ENCODE measurements at regions not wholly inside any gene's neighbourhood (a gene's known extent, or its start where the extent isn't known, plus 50 kb on each side); places are given as distances from the start of the nearest gene placed in this dataset.

DNA sequence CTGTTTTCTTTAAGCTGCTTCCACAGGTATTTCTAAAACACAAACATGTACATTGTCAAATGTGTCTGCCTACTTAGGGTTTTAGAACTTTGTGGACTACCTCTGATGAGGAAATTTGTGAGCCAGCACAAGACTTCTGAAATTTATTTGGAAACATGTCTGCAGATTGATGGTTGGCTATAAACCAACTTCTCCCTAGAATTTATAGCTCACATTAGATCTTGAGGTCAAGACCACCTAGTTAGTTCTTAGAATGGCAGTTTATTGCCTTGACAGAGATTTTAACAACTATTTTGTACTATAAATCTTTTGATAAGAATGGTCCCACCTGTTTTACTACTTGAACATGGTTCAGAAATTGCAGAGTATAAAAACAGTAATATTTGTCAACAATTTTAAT lies 72.7 kb upstream of the AADAT start:
- CTCF ChIA-PET: no interaction called here
- Histone ChIP-seq H4K20me1 (ENCODE audit: control insufficient read depth, insufficient read depth, low read length, poor library complexity, severe bottlenecking) (no peaks in the 10 kb centered on the region), H3K9me3 (ENCODE audit: control extremely low read depth in 1 of 3, control insufficient read depth in 2 of 3, insufficient read depth in 1 of 3, low read length in 2 of 3) (peaks cover 0 to 7% (median 0%) of the 10 kb centered on the region in 3 donors), H3K4me1 (ENCODE audit: control insufficient read depth in 2 of 2, insufficient read depth in 2 of 2, low read length in 2 of 2) (no peaks in the 10 kb centered on the region), H3K79me2 (ENCODE audit: control insufficient read depth, insufficient read depth, low read length) (no peaks in the 10 kb centered on the region), H3K27ac (ENCODE audit: low read length in 2 of 2) (no peak overlapping the region), H3K4me3 (ENCODE audit: control extremely low read depth in 1 of 5, extremely low read depth in 1 of 5, insufficient read depth in 1 of 5, low read depth in 2 of 5, low read length in 4 of 5) (no peak overlapping the region), H2AFZ (ENCODE audit: insufficient read depth, low read depth, low read length, poor library complexity, severe bottlenecking) (no peak overlapping the region), H3K36me3 (replicated peaks in 1 of 2; ENCODE audit: control extremely low read depth in 1 of 2, control insufficient read depth in 1 of 2, extremely low read depth in 1 of 2, insufficient read depth in 2 of 2, low read length in 1 of 2) (no peaks in the 10 kb centered on the region), H3K4me2 (replicated peaks; ENCODE audit: low read depth, low read length, poor library complexity, severe bottlenecking) (no peak overlapping the region), H3K9ac (ENCODE audit: low read length) (no peak overlapping the region), H3K27me3 (replicated peaks in 1 of 4; ENCODE audit: control extremely low read depth in 1 of 4, control insufficient read depth in 3 of 4, insufficient read depth in 4 of 4, low read length in 3 of 4) (no peaks in the 10 kb centered on the region)
- DNase-seq (no peak), ATAC-seq (ENCODE audit: low read depth) (no peak)
- Mint-ChIP-seq H3K4me1 (no peaks in the 10 kb centered on the region), H3K4me3 (no peak overlapping the region), H3K27me3 (peaks cover 12% of the 10 kb centered on the region), H3K9me3 (ENCODE audit: insufficient read depth) (peaks cover 7% of the 10 kb centered on the region), H3K27ac (no peak overlapping the region)
- TF ChIP-seq EZH2 (IDR thresholded peaks at IDR 0.05; ENCODE audit: borderline replicate concordance, insufficient read depth, low read depth, low read length, poor library complexity, severe bottlenecking): no peak
- TF ChIP-seq, protein P1, sequence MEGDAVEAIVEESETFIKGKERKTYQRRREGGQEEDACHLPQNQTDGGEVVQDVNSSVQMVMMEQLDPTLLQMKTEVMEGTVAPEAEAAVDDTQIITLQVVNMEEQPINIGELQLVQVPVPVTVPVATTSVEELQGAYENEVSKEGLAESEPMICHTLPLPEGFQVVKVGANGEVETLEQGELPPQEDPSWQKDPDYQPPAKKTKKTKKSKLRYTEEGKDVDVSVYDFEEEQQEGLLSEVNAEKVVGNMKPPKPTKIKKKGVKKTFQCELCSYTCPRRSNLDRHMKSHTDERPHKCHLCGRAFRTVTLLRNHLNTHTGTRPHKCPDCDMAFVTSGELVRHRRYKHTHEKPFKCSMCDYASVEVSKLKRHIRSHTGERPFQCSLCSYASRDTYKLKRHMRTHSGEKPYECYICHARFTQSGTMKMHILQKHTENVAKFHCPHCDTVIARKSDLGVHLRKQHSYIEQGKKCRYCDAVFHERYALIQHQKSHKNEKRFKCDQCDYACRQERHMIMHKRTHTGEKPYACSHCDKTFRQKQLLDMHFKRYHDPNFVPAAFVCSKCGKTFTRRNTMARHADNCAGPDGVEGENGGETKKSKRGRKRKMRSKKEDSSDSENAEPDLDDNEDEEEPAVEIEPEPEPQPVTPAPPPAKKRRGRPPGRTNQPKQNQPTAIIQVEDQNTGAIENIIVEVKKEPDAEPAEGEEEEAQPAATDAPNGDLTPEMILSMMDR (IDR thresholded peaks at IDR 0.05): no peak
- intact Hi-C loops (cut with micrococcal nuclease): no loop called here
- POLR2A ChIA-PET: no interaction called here

DNA sequence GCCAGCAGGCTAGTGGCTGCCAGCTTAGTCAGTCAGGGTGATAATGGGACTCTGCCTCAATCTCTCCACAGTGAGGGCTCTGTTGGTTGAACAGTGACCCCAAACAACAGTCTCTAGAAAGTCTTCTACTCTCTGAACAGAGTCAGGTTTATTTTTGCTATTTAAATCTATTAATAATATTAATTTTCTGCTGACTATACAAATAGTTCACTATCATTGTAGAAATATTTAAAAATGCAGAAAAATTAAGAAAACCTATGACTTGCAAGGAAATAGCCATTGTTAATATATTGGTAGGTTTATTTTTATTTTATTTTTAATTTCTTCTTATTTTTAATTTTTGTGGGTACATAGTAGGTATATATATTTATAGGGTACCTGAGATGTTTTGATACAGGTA lies 67.9 kb upstream of the AADAT start:
- ChIA-PET POLR2A (no interaction called here), CTCF (no interaction called here)
- H3K4me1 ChIP-seq (ENCODE audit: control insufficient read depth in 2 of 2, insufficient read depth in 2 of 2, low read length in 2 of 2): no peaks in the 10 kb centered on the region
- no peaks in the 10 kb centered on the region for H3K79me2 ChIP-seq (ENCODE audit: control insufficient read depth, insufficient read depth, low read length)
- no peak overlapping the region for H2AFZ ChIP-seq (ENCODE audit: insufficient read depth, low read depth, low read length, poor library complexity, severe bottlenecking)
- no peak overlapping the region for H3K4me3 Mint-ChIP-seq
- no peak overlapping the region for H3K27ac Mint-ChIP-seq
- H3K4me1 Mint-ChIP-seq: no peaks in the 10 kb centered on the region
- peaks cover 0 to 5% (median 0%) of the 10 kb centered on the region in 3 donors for H3K9me3 ChIP-seq (ENCODE audit: control extremely low read depth in 1 of 3, control insufficient read depth in 2 of 3, insufficient read depth in 1 of 3, low read length in 2 of 3)
- H3K4me2 ChIP-seq (replicated peaks; ENCODE audit: low read depth, low read length, poor library complexity, severe bottlenecking): no peak overlapping the region
- TF ChIP-seq EZH2 (IDR thresholded peaks at IDR 0.05; ENCODE audit: borderline replicate concordance, insufficient read depth, low read depth, low read length, poor library complexity, severe bottlenecking): no peak
- H3K27me3 Mint-ChIP-seq: peaks cover 11% of the 10 kb centered on the region
- DNase-seq: no peak
- H3K36me3 ChIP-seq (replicated peaks in 1 of 2; ENCODE audit: control extremely low read depth in 1 of 2, control insufficient read depth in 1 of 2, extremely low read depth in 1 of 2, insufficient read depth in 2 of 2, low read length in 1 of 2): no peaks in the 10 kb centered on the region
- no peak overlapping the region for H3K9ac ChIP-seq (ENCODE audit: low read length)
- peaks cover 7% of the 10 kb centered on the region for H3K9me3 Mint-ChIP-seq (ENCODE audit: insufficient read depth)
- H3K4me3 ChIP-seq (ENCODE audit: control extremely low read depth in 1 of 5, extremely low read depth in 1 of 5, insufficient read depth in 1 of 5, low read depth in 2 of 5, low read length in 4 of 5): no peak overlapping the region
- H3K27me3 ChIP-seq (replicated peaks in 1 of 4; ENCODE audit: control extremely low read depth in 1 of 4, control insufficient read depth in 3 of 4, insufficient read depth in 4 of 4, low read length in 3 of 4): no peaks in the 10 kb centered on the region
- intact Hi-C loops (cut with micrococcal nuclease): no loop called here
- H3K27ac ChIP-seq (ENCODE audit: low read length in 2 of 2): no peak overlapping the region
- ATAC-seq (ENCODE audit: low read depth): no peak
- H4K20me1 ChIP-seq (ENCODE audit: control insufficient read depth, insufficient read depth, low read length, poor library complexity, severe bottlenecking): no peaks in the 10 kb centered on the region
